H9 (cell line): ENCODE measurements at regions not wholly inside any gene's neighbourhood (a gene's known extent, or its start where the extent isn't known, plus 50 kb on each side); places are given as distances from the start of the nearest gene placed in this dataset.

ENCODE experiments used
- DNase-seq: peaks from one replicate; pipeline ENCODE4 v3.0.0-alpha.2; 2017
- H2AFZ ChIP-seq: one replicate; pipeline ENCODE4 v1.6.1; 2013; ENCODE audit warnings: mild to moderate bottlenecking, low read length, control low read depth, moderate library complexity
- H2AK5ac ChIP-seq: 2 replicates; pipeline ENCODE4 v1.6.1; 2013; ENCODE audit warnings: low read length, control low read depth, mixed read lengths; ENCODE audit not compliant: insufficient read length
- H2BK120ac ChIP-seq: one replicate; pipeline ENCODE4 v1.6.1; 2013; ENCODE audit warnings: low read depth, mild to moderate bottlenecking, low read length, control low read depth, inconsistent platforms; ENCODE audit not compliant: poor library complexity, severe bottlenecking
- H2BK12ac ChIP-seq: 2 replicates; pipeline ENCODE4 v1.6.1; 2013; ENCODE audit warnings: low read length, control low read depth, mixed read lengths, low read depth; ENCODE audit not compliant: insufficient read length
- H2BK15ac ChIP-seq: 2 replicates; pipeline ENCODE4 v1.6.1; 2013; ENCODE audit warnings: low read depth, low read length, control low read depth
- H2BK20ac ChIP-seq: one replicate; pipeline ENCODE4 v1.6.1; 2013; ENCODE audit warnings: low read depth, mild to moderate bottlenecking, low read length, control low read depth, inconsistent platforms; ENCODE audit not compliant: poor library complexity, severe bottlenecking
- H2BK5ac ChIP-seq: 2 replicates; pipeline ENCODE4 v1.6.1; 2013; ENCODE audit warnings: low read length, control low read depth, mixed read lengths; ENCODE audit not compliant: insufficient read length
- H3K14ac ChIP-seq: 2 replicates; pipeline ENCODE4 v1.6.1; 2013; ENCODE audit warnings: low read length, control low read depth; ENCODE audit not compliant: insufficient read depth
- H3K18ac ChIP-seq: 2 replicates; pipeline ENCODE4 v1.6.1; 2013; ENCODE audit warnings: low read depth, mild to moderate bottlenecking, mixed read lengths, low read length, control low read depth; ENCODE audit not compliant: insufficient read length
- H3K23ac ChIP-seq: 2 replicates; pipeline ENCODE4 v1.6.1; 2013; ENCODE audit warnings: low read length, control low read depth, mixed read lengths, low read depth; ENCODE audit not compliant: insufficient read length
- H3K23me2 ChIP-seq: 2 replicates; pipeline ENCODE4 v1.6.1; 2013; ENCODE audit warnings: low read depth, mild to moderate bottlenecking, mixed read lengths, low read length, control low read depth; ENCODE audit not compliant: insufficient read length, poor library complexity, severe bottlenecking
- H3K27ac ChIP-seq: 2 replicates; pipeline ENCODE4 v1.5.1; 2013; ENCODE audit warnings: low read length, control low read depth, mixed read lengths, low read depth; ENCODE audit not compliant: insufficient read length
- H3K27me3 ChIP-seq: 2 replicates; pipeline ENCODE4 v1.6.1; 2013; ENCODE audit warnings: low read length, control low read depth, inconsistent platforms; ENCODE audit not compliant: insufficient read depth
- H3K4ac ChIP-seq: 2 replicates; pipeline ENCODE4 v1.6.1; 2013; ENCODE audit warnings: low read depth, mild to moderate bottlenecking, control low read depth, inconsistent platforms, low read length, moderate library complexity
- H3K4me1 ChIP-seq: 2 replicates; pipeline ENCODE4 v1.6.1; 2013; ENCODE audit warnings: low read length, control low read depth, inconsistent platforms; ENCODE audit not compliant: insufficient read depth
- H3K4me2 ChIP-seq: 2 replicates; pipeline ENCODE4 v1.6.1; 2013; ENCODE audit warnings: low read length, control low read depth, mixed read lengths; ENCODE audit not compliant: insufficient read length, insufficient read depth
- H3K56ac ChIP-seq: 2 replicates; pipeline ENCODE4 v1.6.1; 2013; ENCODE audit warnings: low read depth, mild to moderate bottlenecking, mixed read lengths, low read length, control low read depth; ENCODE audit not compliant: insufficient read length
- H3K79me1 ChIP-seq: 2 replicates; pipeline ENCODE4 v1.6.1; 2013; ENCODE audit warnings: low read depth, mild to moderate bottlenecking, moderate library complexity, low read length, control low read depth, inconsistent platforms; ENCODE audit not compliant: insufficient read depth, poor library complexity, severe bottlenecking
- H3K79me2 ChIP-seq: 2 replicates; pipeline ENCODE4 v1.6.1; 2013; ENCODE audit warnings: low read length, control low read depth, inconsistent platforms; ENCODE audit not compliant: insufficient read depth
- H3K9ac ChIP-seq: 2 replicates; pipeline ENCODE4 v1.6.1; 2013; ENCODE audit warnings: low read length, control low read depth, mixed read lengths; ENCODE audit not compliant: insufficient read length; ENCODE audit errors: extremely low read depth
- H3K9me3 ChIP-seq: one replicate; pipeline ENCODE4 v1.6.1; 2013; ENCODE audit warnings: low read depth, low read length, inconsistent platforms; ENCODE audit not compliant: control insufficient read depth
- H3T11ph ChIP-seq: one replicate; pipeline ENCODE4 v1.6.1; 2013; ENCODE audit warnings: mild to moderate bottlenecking, low read length, control low read depth, inconsistent platforms
- H4K20me1 ChIP-seq: one replicate; pipeline ENCODE4 v1.6.1; 2013; ENCODE audit not compliant: control insufficient read depth, insufficient read length, insufficient read depth
- H4K5ac ChIP-seq: 2 replicates; pipeline ENCODE4 v1.6.1; 2013; ENCODE audit warnings: low read depth, mild to moderate bottlenecking, mixed read lengths, low read length, control low read depth; ENCODE audit not compliant: insufficient read length
- H4K8ac ChIP-seq: replicated peaks from 2 replicates; pipeline ENCODE4 v1.6.1; 2013; ENCODE audit warnings: low read length, control low read depth, mixed read lengths, low read depth; ENCODE audit not compliant: insufficient read length
- H4K91ac ChIP-seq: 2 replicates; pipeline ENCODE4 v1.6.1; 2013; ENCODE audit warnings: low read depth, mild to moderate bottlenecking, moderate library complexity, mixed read lengths, low read length, control low read depth; ENCODE audit not compliant: insufficient read length
- H3K27ac Mint-ChIP-seq, 3 experiments: 2 replicates in 2 of 3; 3 replicates in 1 of 3; pipeline ENCODE4 v1.8.0; 2020 to 2021; ENCODE audit warnings: mixed read lengths in 3 of 3, mild to moderate bottlenecking in 1 of 3, moderate library complexity in 1 of 3
- H3K27me3 Mint-ChIP-seq: 2 replicates; pipeline ENCODE4 v1.8.0; 2021; ENCODE audit warnings: low read depth, mild to moderate bottlenecking, moderate library complexity, mixed read lengths
- H3K36me3 Mint-ChIP-seq, 3 experiments: 2 replicates in 2 of 3; 3 replicates in 1 of 3; pipeline ENCODE4 v1.8.0; 2020 to 2021; ENCODE audit warnings: low read depth in 3 of 3, mixed read lengths in 3 of 3; ENCODE audit not compliant: insufficient read depth in 1 of 3
- H3K4me1 Mint-ChIP-seq, 2 experiments: 2 replicates each; pipeline ENCODE4 v1.8.0; 2020; ENCODE audit warnings: mixed read lengths in 2 of 2
- H3K4me3 Mint-ChIP-seq, 2 experiments: 2 replicates in 1 of 2; 3 replicates in 1 of 2; pipeline ENCODE4 v1.8.0; 2020 to 2021; ENCODE audit warnings: mild to moderate bottlenecking in 2 of 2, mixed read lengths in 2 of 2, moderate library complexity in 1 of 2
- H3K9me3 Mint-ChIP-seq, 2 experiments: 2 replicates in 1 of 2; 3 replicates in 1 of 2; pipeline ENCODE4 v1.8.0; 2020; ENCODE audit warnings: mild to moderate bottlenecking in 2 of 2, mixed read lengths in 2 of 2, moderate library complexity in 1 of 2
- CTCF ChIP-seq: fragments of 200-600 bp; sonication (generic); conservative IDR thresholded peaks from 3 replicates; pipeline ENCODE4 v1.8.0; 2021; ENCODE audit warnings: antibody characterized with exemption, mild to moderate bottlenecking
- WGBS: extraction: QIAGEN DNeasy Blood & Tissue Kit; methylation state at CpG from one replicate; pipeline ENCODE4 v1.1.7; 2013; ENCODE audit warnings: missing lambda C conversion rate, low lambda C conversion rate, mixed read lengths; ENCODE audit not compliant: insufficient read length; ENCODE audit errors: extremely low coverage; 5-methylcytosine and 5-hydroxymethylcytosine counted together

GRCh38 chr13:105220881-105221280 is 1314.6 kb downstream of the EFNB2 start:
- Histone ChIP-seq H4K20me1 (no peaks in the 10 kb centered on the region), H3K27ac (no peak overlapping the region), H2AK5ac (no peak overlapping the region), H3K14ac (no peak overlapping the region), H3T11ph (no peak overlapping the region), H2BK20ac (no peak overlapping the region), H3K4me1 (no peaks in the 10 kb centered on the region), H2BK15ac (no peak overlapping the region), H2BK12ac (no peak overlapping the region), H2BK5ac (no peak overlapping the region), H3K9ac (no peak overlapping the region), H3K79me1 (no peaks in the 10 kb centered on the region), H3K27me3 (no peaks in the 10 kb centered on the region), H3K4ac (no peak overlapping the region), H3K9me3 (no peaks in the 10 kb centered on the region), H3K79me2 (no peaks in the 10 kb centered on the region), H3K23me2 (no peaks in the 10 kb centered on the region), H4K91ac (no peak overlapping the region), H4K8ac (no peak overlapping the region), H3K4me2 (no peak overlapping the region), H3K56ac (no peak overlapping the region), H3K18ac (no peak overlapping the region), H2BK120ac (no peak overlapping the region), H3K23ac (no peak overlapping the region), H4K5ac (no peak overlapping the region), H2AFZ (no peak overlapping the region)
- no peak overlapping the region for H3K4me3 Mint-ChIP-seq
- no peak for DNase-seq
- H3K4me1 Mint-ChIP-seq: no peaks in the 10 kb centered on the region
- no peak for TF ChIP-seq CTCF
- no CpG with 5 or more reads among the region's 4 CpGs for WGBS
- no peaks in the 10 kb centered on the region for H3K27me3 Mint-ChIP-seq
- peaks cover 0 to 10% (median 0%) of the 10 kb centered on the region in 3 experiments; a peak in 1 of 7 replicates for H3K36me3 Mint-ChIP-seq
- peaks cover 0 to 4% of the 10 kb centered on the region in 2 experiments; a peak in 3 of 5 replicates for H3K9me3 Mint-ChIP-seq
- no peak overlapping the region for H3K27ac Mint-ChIP-seq
